SU-DHL-6 (cell line): ENCODE measurements at regions not wholly inside any gene's neighbourhood (a gene's known extent, or its start where the extent isn't known, plus 50 kb on each side); places are given as distances from the start of the nearest gene placed in this dataset.

Source experiments
- H2AFZ ChIP-seq: fragments of 200-600 bp; sonication (generic); 2 replicates; pipeline ENCODE4 v1.6.1; 2014; ENCODE audit warnings: low read depth, mild to moderate bottlenecking, moderate library complexity, mixed read lengths, antibody characterized with exemption, low read length; ENCODE audit not compliant: severe bottlenecking
- H3F3A ChIP-seq: fragments of 200-600 bp; shearing (Covaris generic); 2 replicates; pipeline ENCODE4 v1.6.0; 2016; ENCODE audit warnings: antibody characterized with exemption, mild to moderate bottlenecking; ENCODE audit not compliant: insufficient read depth
- H3K27ac ChIP-seq: fragments of 200-600 bp; sonication (generic); 2 replicates; pipeline ENCODE4 v1.5.1; 2016; ENCODE audit warnings: low read depth, mild to moderate bottlenecking, low read length, moderate library complexity, mixed read lengths
- H3K27me3 ChIP-seq: fragments of 200-600 bp; sonication (generic), shearing (Covaris generic); 2 replicates; pipeline ENCODE4 v1.6.0; 2014; ENCODE audit warnings: mild to moderate bottlenecking, low read length
- H3K36me3 ChIP-seq: fragments of 200-600 bp; sonication (generic); 2 replicates; pipeline ENCODE4 v1.6.1; 2014; ENCODE audit warnings: mild to moderate bottlenecking, low read length, mixed read lengths
- H3K4me2 ChIP-seq: fragments of 300-600, 200-600 bp; shearing (Covaris generic), sonication (generic); 2 replicates; pipeline ENCODE4 v1.6.0; 2014; ENCODE audit warnings: low read length, low read depth, mild to moderate bottlenecking; ENCODE audit not compliant: poor library complexity, severe bottlenecking
- H3K4me3 ChIP-seq: fragments of 200-600 bp; sonication (generic); 2 replicates; pipeline ENCODE4 v1.5.1; 2014; ENCODE audit warnings: antibody characterized with exemption, low read length, mild to moderate bottlenecking, mixed read lengths; ENCODE audit not compliant: insufficient read depth, poor library complexity, severe bottlenecking
- H3K79me2 ChIP-seq: fragments of 200-600 bp; sonication (generic); 2 replicates; pipeline ENCODE4 v1.6.1; 2014; ENCODE audit warnings: mild to moderate bottlenecking, low read length, moderate library complexity; ENCODE audit not compliant: insufficient read depth
- H3K9ac ChIP-seq: fragments of 200-600 bp; sonication (generic); 2 replicates; pipeline ENCODE4 v1.7.0; 2014; ENCODE audit warnings: mild to moderate bottlenecking, low read length
- H3K9me2 ChIP-seq: fragments of 200-600 bp; sonication (generic); replicated peaks from 2 replicates; pipeline ENCODE4 v1.6.1; 2014; ENCODE audit warnings: low read length; ENCODE audit not compliant: insufficient read depth
- H3K9me3 ChIP-seq: fragments of 200-600 bp; sonication (generic); 2 replicates; pipeline ENCODE4 v1.6.1; 2014; ENCODE audit warnings: low read length, mixed read lengths; ENCODE audit not compliant: insufficient read depth
- H4K20me1 ChIP-seq: fragments of 200-600 bp; sonication (generic); 2 replicates; pipeline ENCODE4 v1.6.1; 2014; ENCODE audit warnings: low read depth, mild to moderate bottlenecking, antibody characterized with exemption, low read length, moderate library complexity, mixed read lengths
- CTCF ChIP-seq: fragments of 200-600 bp; sonication (generic); IDR thresholded peaks from one replicate; pipeline ENCODE4 v1.5.1; 2017; ENCODE audit warnings: antibody characterized with exemption, mild to moderate bottlenecking, low read length, moderate library complexity; ENCODE audit not compliant: insufficient read depth, poor library complexity, severe bottlenecking
- EZH2phosphoT487 ChIP-seq: fragments of 200-600 bp; sonication (generic), shearing (Covaris generic); conservative IDR thresholded peaks from 2 replicates; pipeline ENCODE4 v1.6.1; 2018; ENCODE audit warnings: mild to moderate bottlenecking, antibody characterized with exemption, low read length, moderate library complexity, mixed read lengths

GRCh38 chr5:30802961-30803705 is 390.4 kb upstream of the CDH6 start:
- H4K20me1 ChIP-seq: no peaks in the 10 kb centered on the region
- no peaks in the 10 kb centered on the region for H3K36me3 ChIP-seq
- no peak overlapping the region for H3K4me2 ChIP-seq
- H3K9me2 ChIP-seq: 0 out of 2 replicates have a peak, but pooled peaks cover 4% of the 10 kb centered on the region
- H3K4me3 ChIP-seq: no peak overlapping the region
- H3K79me2 ChIP-seq: no peaks in the 10 kb centered on the region
- no peak overlapping the region for H3K9ac ChIP-seq
- no peaks in the 10 kb centered on the region for H3K9me3 ChIP-seq
- no peak overlapping the region for H3K27ac ChIP-seq
- H3F3A ChIP-seq: no peaks in the 10 kb centered on the region
- no peak overlapping the region for H2AFZ ChIP-seq
- TF ChIP-seq EZH2phosphoT487 (no peak), CTCF (no peak)
- no peaks in the 10 kb centered on the region for H3K27me3 ChIP-seq

- Histone ChIP-seq H3K36me3 (no peaks in the 10 kb centered on the region), H3K4me3 (no peak overlapping the region), H3K79me2 (no peaks in the 10 kb centered on the region), H2AFZ (no peak overlapping the region), H3F3A (no peaks in the 10 kb centered on the region), H3K9me2 (no peaks in the 10 kb centered on the region), H3K9ac (no peak overlapping the region), H4K20me1 (no peaks in the 10 kb centered on the region), H3K4me2 (no peak overlapping the region), H3K27ac (no peak overlapping the region), H3K9me3 (no peaks in the 10 kb centered on the region), H3K27me3 (no peaks in the 10 kb centered on the region)
- TF ChIP-seq EZH2phosphoT487 (no peak), CTCF (no peak)
Observed at GRCh38 chr5:30781643-30782042, 411.8 kb upstream of the CDH6 start.

- Histone ChIP-seq H3K36me3 (no peaks in the 10 kb centered on the region), H3F3A (no peaks in the 10 kb centered on the region), H3K79me2 (no peaks in the 10 kb centered on the region), H3K27me3 (no peaks in the 10 kb centered on the region), H3K4me3 (no peak overlapping the region), H3K4me2 (no peak overlapping the region), H3K27ac (no peak overlapping the region), H3K9me2 (no peaks in the 10 kb centered on the region), H4K20me1 (no peaks in the 10 kb centered on the region), H2AFZ (no peak overlapping the region), H3K9ac (no peak overlapping the region), H3K9me3 (no peaks in the 10 kb centered on the region)
- no peak for TF ChIP-seq CTCF
- TF ChIP-seq EZH2phosphoT487: no peak
Observed at GRCh38 chr5:30768056-30768690, 425.3 kb upstream of the CDH6 start.
